Liver (tissue), 8 donors: ENCODE measurements at regions not wholly inside any gene's neighbourhood (a gene's known extent, or its start where the extent isn't known, plus 50 kb on each side); places are given as distances from the start of the nearest gene placed in this dataset.

Experiments used
- DNase-seq: peaks from one replicate; pipeline ENCODE4 v3.0.0-alpha.2; 2017; ENCODE audit warnings: low spot score
- H3K27ac ChIP-seq, 2 donors: one replicate each; pipeline ENCODE4 v1.7.0; 2013; ENCODE audit warnings: inconsistent platforms in 2 of 2, low read length in 2 of 2, control low read depth in 1 of 2, low read depth in 1 of 2, mild to moderate bottlenecking in 1 of 2
- H3K27me3 ChIP-seq, 4 donors: one replicate each; pipeline versions ENCODE4 v1.6.1 to v1.7.0; 2013; ENCODE audit warnings: low read length in 3 of 4, inconsistent platforms in 1 of 4, mild to moderate bottlenecking in 1 of 4, moderate library complexity in 1 of 4; ENCODE audit not compliant: control insufficient read depth in 4 of 4, insufficient read depth in 4 of 4
- H3K36me3 ChIP-seq, 4 donors: one replicate each; pipeline versions ENCODE4 v1.6.1 to v1.7.0; 2013; ENCODE audit warnings: low read length in 3 of 4, mild to moderate bottlenecking in 3 of 4, low read depth in 1 of 4, moderate library complexity in 1 of 4; ENCODE audit not compliant: control insufficient read depth in 4 of 4, insufficient read depth in 3 of 4
- H3K4me1 ChIP-seq, 4 donors: one replicate each; pipeline versions ENCODE4 v1.6.1 to v1.7.0; 2013; ENCODE audit warnings: low read length in 3 of 4, mild to moderate bottlenecking in 3 of 4, moderate library complexity in 1 of 4; ENCODE audit not compliant: control insufficient read depth in 4 of 4, insufficient read depth in 4 of 4
- H3K4me3 ChIP-seq, 3 donors: one replicate each; pipeline versions ENCODE4 v1.6.1 to v1.7.0; 2013; ENCODE audit warnings: low read length in 3 of 3, control low read depth in 1 of 3, low read depth in 1 of 3, mild to moderate bottlenecking in 1 of 3
- H3K9ac ChIP-seq, 2 donors: one replicate each; pipeline ENCODE4 v1.7.0; 2013; ENCODE audit warnings: low read length in 2 of 2, mild to moderate bottlenecking in 2 of 2, moderate library complexity in 2 of 2, control low read depth in 1 of 2, low read depth in 1 of 2
- H3K9me3 ChIP-seq, 4 donors: one replicate each; pipeline versions ENCODE4 v1.6.1 to v1.7.0; 2013; ENCODE audit warnings: low read length in 3 of 4; ENCODE audit not compliant: control insufficient read depth in 4 of 4
- CTCF ChIP-seq: fragments of 150-350 bp; IDR thresholded peaks from 2 replicates; pipeline ENCODE4 v1.5.1; 2017; ENCODE audit warnings: improper control_type of control experiment, low read depth, low read length; ENCODE audit not compliant: missing input control
- EGR1 ChIP-seq, 2 donors: IDR thresholded peaks; 2 replicates each; pipeline ENCODE4 v1.6.1; 2016 to 2018; ENCODE audit warnings: antibody characterized with exemption in 2 of 2, low read depth in 2 of 2
- FOXA1 ChIP-seq: IDR thresholded peaks from 2 replicates; pipeline ENCODE4 v1.6.1; 2016; ENCODE audit warnings: antibody characterized with exemption
- GABPA ChIP-seq, 2 donors: IDR thresholded peaks in 1 of 2; conservative IDR thresholded peaks in 1 of 2; 2 replicates each; pipeline ENCODE4 v1.6.1; 2016; ENCODE audit warnings: antibody characterized with exemption in 2 of 2, mild to moderate bottlenecking in 1 of 2, moderate library complexity in 1 of 2
- HNF4G ChIP-seq: IDR thresholded peaks from 2 replicates; pipeline ENCODE4 v1.6.1; 2016; ENCODE audit warnings: antibody characterized with exemption
- JUND ChIP-seq, 2 donors: IDR thresholded peaks; 2 replicates each; pipeline ENCODE4 v1.6.1; 2016; ENCODE audit warnings: antibody characterized with exemption in 2 of 2
- NR2F2 ChIP-seq: IDR thresholded peaks from 2 replicates; pipeline ENCODE4 v1.6.1; 2016; ENCODE audit warnings: antibody characterized with exemption
- RAD21 ChIP-seq, 2 donors: IDR thresholded peaks; 2 replicates each; pipeline ENCODE4 v1.6.1; 2016; ENCODE audit warnings: antibody characterized with exemption in 2 of 2, mild to moderate bottlenecking in 2 of 2
- RXRA ChIP-seq, 2 donors: IDR thresholded peaks; 2 replicates each; pipeline ENCODE4 v1.6.1; 2017 to 2018; ENCODE audit warnings: antibody characterized with exemption in 2 of 2, mild to moderate bottlenecking in 1 of 2
- YY1 ChIP-seq: IDR thresholded peaks from 2 replicates; pipeline ENCODE4 v1.6.1; 2016; ENCODE audit warnings: antibody characterized with exemption, mild to moderate bottlenecking
- ZBTB33 ChIP-seq: IDR thresholded peaks from 2 replicates; pipeline ENCODE4 v1.6.1; 2016; ENCODE audit warnings: antibody characterized with exemption
- WGBS: extraction: QIAGEN DNeasy Blood & Tissue Kit; methylation state at CpG from one replicate; pipeline ENCODE4 v1.1.7; 2013; 5-methylcytosine and 5-hydroxymethylcytosine counted together
- TF ChIP-seq, protein P1 (sequence below): IDR thresholded peaks from 2 replicates; pipeline ENCODE4 v1.6.1; 2016; ENCODE audit warnings: antibody characterized with exemption, mild to moderate bottlenecking
- TF ChIP-seq, protein P2 (sequence below): IDR thresholded peaks from 2 replicates; pipeline ENCODE4 v1.6.1; 2016; ENCODE audit warnings: antibody characterized with exemption
- TF ChIP-seq, protein P3 (sequence below): IDR thresholded peaks from 2 replicates; pipeline ENCODE4 v1.6.1; 2016; ENCODE audit warnings: antibody characterized with exemption
- donor health status: healthy.
- donor health status: healthy.
- donor health status: healthy.
- donor health status: healthy.
- donor health status: healthy.

GRCh38 chr12:24297516-24297915 lies 348.0 kb upstream of the SOX5 start:
- TF ChIP-seq, protein P1, sequence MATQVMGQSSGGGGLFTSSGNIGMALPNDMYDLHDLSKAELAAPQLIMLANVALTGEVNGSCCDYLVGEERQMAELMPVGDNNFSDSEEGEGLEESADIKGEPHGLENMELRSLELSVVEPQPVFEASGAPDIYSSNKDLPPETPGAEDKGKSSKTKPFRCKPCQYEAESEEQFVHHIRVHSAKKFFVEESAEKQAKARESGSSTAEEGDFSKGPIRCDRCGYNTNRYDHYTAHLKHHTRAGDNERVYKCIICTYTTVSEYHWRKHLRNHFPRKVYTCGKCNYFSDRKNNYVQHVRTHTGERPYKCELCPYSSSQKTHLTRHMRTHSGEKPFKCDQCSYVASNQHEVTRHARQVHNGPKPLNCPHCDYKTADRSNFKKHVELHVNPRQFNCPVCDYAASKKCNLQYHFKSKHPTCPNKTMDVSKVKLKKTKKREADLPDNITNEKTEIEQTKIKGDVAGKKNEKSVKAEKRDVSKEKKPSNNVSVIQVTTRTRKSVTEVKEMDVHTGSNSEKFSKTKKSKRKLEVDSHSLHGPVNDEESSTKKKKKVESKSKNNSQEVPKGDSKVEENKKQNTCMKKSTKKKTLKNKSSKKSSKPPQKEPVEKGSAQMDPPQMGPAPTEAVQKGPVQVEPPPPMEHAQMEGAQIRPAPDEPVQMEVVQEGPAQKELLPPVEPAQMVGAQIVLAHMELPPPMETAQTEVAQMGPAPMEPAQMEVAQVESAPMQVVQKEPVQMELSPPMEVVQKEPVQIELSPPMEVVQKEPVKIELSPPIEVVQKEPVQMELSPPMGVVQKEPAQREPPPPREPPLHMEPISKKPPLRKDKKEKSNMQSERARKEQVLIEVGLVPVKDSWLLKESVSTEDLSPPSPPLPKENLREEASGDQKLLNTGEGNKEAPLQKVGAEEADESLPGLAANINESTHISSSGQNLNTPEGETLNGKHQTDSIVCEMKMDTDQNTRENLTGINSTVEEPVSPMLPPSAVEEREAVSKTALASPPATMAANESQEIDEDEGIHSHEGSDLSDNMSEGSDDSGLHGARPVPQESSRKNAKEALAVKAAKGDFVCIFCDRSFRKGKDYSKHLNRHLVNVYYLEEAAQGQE: no peak
- no peak for TF ChIP-seq FOXA1
- TF ChIP-seq RXRA (IDR thresholded peaks at IDR 0.05): no peak
- TF ChIP-seq CTCF: no peak
- no peak for TF ChIP-seq JUND (IDR thresholded peaks at IDR 0.05)
- no peak for TF ChIP-seq YY1
- no peak for TF ChIP-seq GABPA (IDR thresholded peaks at IDR 0.05 in 1 of 2, conservative IDR thresholded peaks at IDR 0.05 in 1 of 2)
- TF ChIP-seq EGR1 (IDR thresholded peaks at IDR 0.05; ENCODE audit: low read depth in 2 of 2): no peak
- TF ChIP-seq, protein P2, sequence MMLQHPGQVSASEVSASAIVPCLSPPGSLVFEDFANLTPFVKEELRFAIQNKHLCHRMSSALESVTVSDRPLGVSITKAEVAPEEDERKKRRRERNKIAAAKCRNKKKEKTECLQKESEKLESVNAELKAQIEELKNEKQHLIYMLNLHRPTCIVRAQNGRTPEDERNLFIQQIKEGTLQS: no peak
- TF ChIP-seq RAD21 (IDR thresholded peaks at IDR 0.05): no peak
- TF ChIP-seq, protein P3, sequence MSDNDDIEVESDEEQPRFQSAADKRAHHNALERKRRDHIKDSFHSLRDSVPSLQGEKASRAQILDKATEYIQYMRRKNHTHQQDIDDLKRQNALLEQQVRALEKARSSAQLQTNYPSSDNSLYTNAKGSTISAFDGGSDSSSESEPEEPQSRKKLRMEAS: no peak
- no peak for TF ChIP-seq ZBTB33
- no peak for TF ChIP-seq NR2F2
- WGBS: 91% methylated on average over 5 of the region's 5 CpGs
- H3K27me3 ChIP-seq: no peaks in the 10 kb centered on the region
- H3K4me1 ChIP-seq: no peaks in the 10 kb centered on the region
- no peaks in the 10 kb centered on the region for H3K9me3 ChIP-seq
- H3K36me3 ChIP-seq: no peaks in the 10 kb centered on the region
- DNase-seq: no peak
- no peak overlapping the region for H3K27ac ChIP-seq
- H3K4me3 ChIP-seq: no peak overlapping the region
- no peak overlapping the region for H3K9ac ChIP-seq

GRCh38 chr12:24293549-24293948 lies 344.1 kb upstream of the SOX5 start:
- Histone ChIP-seq H3K9me3 (no peaks in the 10 kb centered on the region), H3K36me3 (no peaks in the 10 kb centered on the region), H3K27ac (no peak overlapping the region), H3K4me3 (no peak overlapping the region), H3K4me1 (no peaks in the 10 kb centered on the region), H3K27me3 (no peaks in the 10 kb centered on the region), H3K9ac (no peak overlapping the region)
- TF ChIP-seq CTCF (no peak), GABPA (IDR thresholded peaks at IDR 0.05 in 1 of 2, conservative IDR thresholded peaks at IDR 0.05 in 1 of 2) (no peak), RAD21 (IDR thresholded peaks at IDR 0.05) (no peak), HNF4G (no peak), JUND (IDR thresholded peaks at IDR 0.05) (no peak), ZBTB33 (no peak)
- WGBS: 90% methylated on average over 1 of the region's 1 CpG
- no peak for DNase-seq
